Lower lobe of right lung (tissue), 2 donors: ENCODE measurements at regions not wholly inside any gene's neighbourhood (a gene's known extent, or its start where the extent isn't known, plus 50 kb on each side); places are given as distances from the start of the nearest gene placed in this dataset.
A peak's percentile ranks its signal among the peaks of the same experiment; 100 is the strongest.

Experiments
- ATAC-seq, 2 donors: fragments of 200-7000 bp; cut with Tn5 transposase; one replicate each; pipeline ENCODE4 v1.9.1; 2020 to 2022; ENCODE audit warnings: mild to moderate bottlenecking in 2 of 2, moderate library complexity in 2 of 2
- DNase-seq: peaks from one replicate; pipeline ENCODE4 v3.0.0-alpha.2; 2020
- H3K27ac ChIP-seq: fragments of 200-600 bp; one replicate; pipeline ENCODE4 v1.8.0; 2022
- H3K27me3 ChIP-seq: fragments of 200-600 bp; one replicate; pipeline ENCODE4 v1.8.0; 2022; ENCODE audit warnings: low read depth
- H3K36me3 ChIP-seq: fragments of 200-600 bp; one replicate; pipeline ENCODE4 v1.8.0; 2022; ENCODE audit warnings: mild to moderate bottlenecking
- H3K4me1 ChIP-seq: fragments of 200-600 bp; one replicate; pipeline ENCODE4 v1.8.0; 2022
- H3K4me3 ChIP-seq: fragments of 200-600 bp; one replicate; pipeline ENCODE4 v1.8.0; 2022; ENCODE audit warnings: mild to moderate bottlenecking
- H3K9me3 ChIP-seq: fragments of 200-600 bp; one replicate; pipeline ENCODE4 v1.8.0; 2022
- CTCF ChIP-seq: fragments of 200-600 bp; IDR thresholded peaks from one replicate; pipeline ENCODE4 v1.8.0; 2022; ENCODE audit warnings: antibody characterized with exemption, mild to moderate bottlenecking
- intact Hi-C: fragments of 100-400 bp; cut with DNase I; formaldehyde crosslinking; loops from one replicate; pipeline ENCODE4 v1.11.0; 2022
- donor health status: DM: no; HTN: yes; CAD: no; lungs with severe emphysema.

- no peak overlapping the region for H3K4me3 ChIP-seq
- intact Hi-C loops: no loop called here
- TF ChIP-seq CTCF: no peak
These were observed 73.7 kb upstream of the DBX2 start for GRCh38 chr12:45124485-45125155.

GRCh38 chr12:45125997-45126396 is 75.1 kb upstream of the DBX2 start:
- H3K36me3 ChIP-seq: no peaks in the 10 kb centered on the region
- ATAC-seq (no peak), DNase-seq (no peak)
- H3K27me3 ChIP-seq: no peaks in the 10 kb centered on the region
- H3K4me3 ChIP-seq: no peak overlapping the region
- no peak overlapping the region for H3K27ac ChIP-seq
- no peaks in the 10 kb centered on the region for H3K9me3 ChIP-seq
- intact Hi-C loops: no loop called here
- no peaks in the 10 kb centered on the region for H3K4me1 ChIP-seq
- TF ChIP-seq CTCF: no peak

More at GRCh38 chr12:45124485-45125155, 73.7 kb upstream of the DBX2 start:
- Histone ChIP-seq H3K36me3 (no peaks in the 10 kb centered on the region), H3K27me3 (no peaks in the 10 kb centered on the region), H3K4me1 (no peaks in the 10 kb centered on the region), H3K27ac (no peak overlapping the region), H3K9me3 (no peaks in the 10 kb centered on the region)
- no peak for ATAC-seq
- no peak for DNase-seq

- Histone ChIP-seq H3K27ac (no peak overlapping the region), H3K4me3 (no peak overlapping the region), H3K36me3 (no peaks in the 10 kb centered on the region), H3K9me3 (no peaks in the 10 kb centered on the region), H3K27me3 (no peaks in the 10 kb centered on the region), H3K4me1 (no peaks in the 10 kb centered on the region)
- intact Hi-C loops: no loop called here
- no peak for TF ChIP-seq CTCF
- no peak for DNase-seq
- no peak for ATAC-seq
These were observed 77.7 kb upstream of the DBX2 start for GRCh38 chr12:45128637-45129036.

GRCh38 chr12:45130881-45131281 is 80.0 kb upstream of the DBX2 start:
- intact Hi-C loops: no loop called here
- Histone ChIP-seq H3K27me3 (no peaks in the 10 kb centered on the region), H3K36me3 (no peaks in the 10 kb centered on the region), H3K27ac (no peak overlapping the region), H3K4me1 (no peaks in the 10 kb centered on the region), H3K4me3 (no peak overlapping the region), H3K9me3 (no peaks in the 10 kb centered on the region)
- peak; percentile 62 for TF ChIP-seq CTCF
- DNase-seq (no peak), ATAC-seq (peak; percentile 59 to 78)

- Histone ChIP-seq H3K36me3 (no peaks in the 10 kb centered on the region), H3K9me3 (no peaks in the 10 kb centered on the region), H3K27me3 (no peaks in the 10 kb centered on the region), H3K27ac (no peak overlapping the region), H3K4me1 (no peaks in the 10 kb centered on the region), H3K4me3 (no peak overlapping the region)
- no peak for TF ChIP-seq CTCF
- DNase-seq (no peak), ATAC-seq (no peak)
- intact Hi-C loops: no loop called here
These were observed 80.6 kb upstream of the DBX2 start for GRCh38 chr12:45131506-45131905.
